Lower leg skin (tissue), 4 donors: ENCODE measurements at regions not wholly inside any gene's neighbourhood (a gene's known extent, or its start where the extent isn't known, plus 50 kb on each side); places are given as distances from the start of the nearest gene placed in this dataset.

Source experiments
- DNase-seq, 2 donors: peaks; one replicate each; pipeline ENCODE4 v3.0.0-alpha.2; 2019; ENCODE audit warnings: low spot score in 2 of 2
- H3K4me3 ChIP-seq: fragments of 200-600 bp; sonication (generic); 2 replicates; pipeline ENCODE4 v1.5.1; 2017; ENCODE audit warnings: mild to moderate bottlenecking, low read depth; ENCODE audit not compliant: poor library complexity, severe bottlenecking
- CTCF ChIP-seq, 3 donors: fragments of 450-650 bp; IDR thresholded peaks; one replicate each; pipeline ENCODE4 v1.5.1; 2016; ENCODE audit warnings: antibody characterized with exemption in 3 of 3, mild to moderate bottlenecking in 3 of 3, moderate library complexity in 2 of 3
- POLR2A ChIP-seq, 2 donors: fragments of 450-650 bp; IDR thresholded peaks; one replicate each; pipeline ENCODE4 v1.6.1; 2016 to 2017; ENCODE audit warnings: antibody characterized with exemption in 2 of 2, mild to moderate bottlenecking in 1 of 2, moderate library complexity in 1 of 2
- WGBS, 2 donors: methylation state at CpG; one replicate each; pipeline ENCODE4 v1.1.5; 2018; 5-methylcytosine and 5-hydroxymethylcytosine counted together
- intact Hi-C: fragments of 100-400 bp; cut with DNase I; formaldehyde crosslinking; loops from one replicate; pipeline ENCODE4 v1.15.0; 2023; ENCODE audit warnings: low total_unique reads

DNA sequence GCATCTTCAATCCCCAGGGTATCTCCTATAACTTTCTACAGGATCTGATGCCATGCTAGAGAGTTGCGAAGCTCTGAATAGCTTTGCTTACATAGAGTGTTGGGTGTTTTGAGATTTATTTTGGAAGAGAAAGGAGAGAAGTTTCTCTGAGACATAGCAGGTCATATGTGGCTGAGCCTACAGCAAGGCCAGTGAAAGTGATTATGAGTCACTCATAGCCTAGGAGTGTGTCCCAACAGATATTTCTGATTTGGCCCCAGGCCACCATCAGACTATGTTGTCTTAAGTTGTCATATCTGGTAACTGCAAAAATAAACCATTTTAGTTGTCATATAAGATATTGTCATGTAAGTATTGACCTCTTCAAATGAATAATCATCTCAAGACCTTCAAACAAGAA is 132.0 kb upstream of the RAI14 start:
- TF ChIP-seq CTCF (IDR thresholded peaks at IDR 0.05) (no peak), POLR2A (IDR thresholded peaks at IDR 0.05) (no peak)
- no peak overlapping the region for H3K4me3 ChIP-seq
- intact Hi-C loops = no loop called here
- 84 to 89% methylated on average over 1 of the region's 1 CpG for WGBS, 2 donors
- DNase-seq = no peak

GRCh38 chr5:34525761-34526160 is 130.4 kb upstream of the RAI14 start:
- TF ChIP-seq POLR2A (IDR thresholded peaks at IDR 0.05) = no peak
- no peak for TF ChIP-seq CTCF (IDR thresholded peaks at IDR 0.05)
- DNase-seq = no peak
- WGBS, 2 donors = 52 to 62% methylated on average over 6 of the region's 6 CpGs
- intact Hi-C loops = no loop called here
- H3K4me3 ChIP-seq = no peak overlapping the region

DNA sequence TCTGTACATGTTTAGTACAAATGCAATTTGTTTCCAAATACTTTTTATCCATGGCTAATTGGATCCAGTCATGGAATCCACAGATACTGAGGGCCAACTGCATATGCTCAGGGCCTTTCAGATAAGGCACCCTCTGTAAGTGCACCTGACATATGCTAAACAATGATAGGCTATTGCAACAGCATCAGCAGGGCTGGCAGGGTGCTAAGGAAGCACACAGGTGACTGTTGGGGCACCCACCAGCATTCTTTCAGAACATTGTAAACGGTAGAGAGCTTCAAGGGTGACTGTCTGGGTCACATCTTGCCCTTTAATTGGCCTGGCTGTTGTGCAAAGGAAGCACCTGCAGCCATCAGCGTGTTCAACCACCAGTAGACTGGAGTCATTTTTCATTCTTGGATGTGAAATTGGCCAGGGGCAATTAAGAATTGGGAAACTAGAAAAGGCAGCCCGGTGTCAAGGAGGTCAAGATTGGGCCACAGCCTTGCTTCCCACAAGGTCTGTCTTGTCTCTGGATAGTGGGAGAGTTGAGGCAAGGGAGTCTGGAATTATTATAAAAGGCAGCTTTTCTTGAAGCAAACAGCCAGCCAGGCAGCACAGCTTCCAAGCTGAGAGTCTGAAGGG is 129.3 kb upstream of the RAI14 start:
- TF ChIP-seq POLR2A (IDR thresholded peaks at IDR 0.05) (no peak), CTCF (IDR thresholded peaks at IDR 0.05) (no peak)
- WGBS, 2 donors = 42 to 48% methylated on average over 3 of the region's 3 CpGs
- H3K4me3 ChIP-seq = no peak overlapping the region
- no peak for DNase-seq
- intact Hi-C loops = no loop called here

- no peak overlapping the region for H3K4me3 ChIP-seq
- 68 to 70% methylated on average over 10 of the region's 10 CpGs for WGBS, 2 donors
- no peak for DNase-seq
- TF ChIP-seq POLR2A (IDR thresholded peaks at IDR 0.05) (no peak), CTCF (IDR thresholded peaks at IDR 0.05) (no peak)
- intact Hi-C loops = no loop called here
Measured at GRCh38 chr5:34529581-34530331, 126.4 kb upstream of the RAI14 start.

DNA sequence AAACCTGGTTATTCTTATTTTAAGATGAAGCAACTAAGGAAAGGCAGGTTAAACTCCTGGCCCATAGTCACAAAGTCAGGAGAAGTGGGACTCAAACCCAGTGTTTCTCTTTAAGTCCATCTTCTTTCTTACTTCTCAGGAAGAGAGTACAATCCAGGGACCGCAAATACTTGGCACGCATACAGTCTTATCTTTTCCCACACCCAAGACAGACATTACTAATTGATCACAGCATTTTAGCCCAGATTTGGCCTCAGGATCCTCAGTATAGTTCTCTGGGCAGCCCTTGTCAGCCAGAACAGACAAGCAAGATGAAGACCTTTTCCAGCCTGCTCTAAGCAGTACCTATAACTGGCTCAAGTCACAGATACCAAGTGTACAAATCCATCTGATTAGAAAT is 125.5 kb upstream of the RAI14 start:
- H3K4me3 ChIP-seq = no peak overlapping the region
- DNase-seq = no peak
- intact Hi-C loops = no loop called here
- no peak for TF ChIP-seq POLR2A (IDR thresholded peaks at IDR 0.05)
- TF ChIP-seq CTCF (IDR thresholded peaks at IDR 0.05) = no peak
- WGBS, 2 donors = 44 to 51% methylated on average over 2 of the region's 2 CpGs
